H9 (cell line): ENCODE measurements at regions not wholly inside any gene's neighbourhood (a gene's known extent, or its start where the extent isn't known, plus 50 kb on each side); places are given as distances from the start of the nearest gene placed in this dataset.

Source experiments
- DNase-seq: peaks from one replicate; pipeline ENCODE4 v3.0.0-alpha.2; 2017
- H2AFZ ChIP-seq: one replicate; pipeline ENCODE4 v1.6.1; 2013; ENCODE audit warnings: mild to moderate bottlenecking, low read length, control low read depth, moderate library complexity
- H2AK5ac ChIP-seq: 2 replicates; pipeline ENCODE4 v1.6.1; 2013; ENCODE audit warnings: low read length, control low read depth, mixed read lengths; ENCODE audit not compliant: insufficient read length
- H2BK120ac ChIP-seq: one replicate; pipeline ENCODE4 v1.6.1; 2013; ENCODE audit warnings: low read depth, mild to moderate bottlenecking, low read length, control low read depth, inconsistent platforms; ENCODE audit not compliant: poor library complexity, severe bottlenecking
- H2BK12ac ChIP-seq: 2 replicates; pipeline ENCODE4 v1.6.1; 2013; ENCODE audit warnings: low read length, control low read depth, mixed read lengths, low read depth; ENCODE audit not compliant: insufficient read length
- H2BK15ac ChIP-seq: 2 replicates; pipeline ENCODE4 v1.6.1; 2013; ENCODE audit warnings: low read depth, low read length, control low read depth
- H2BK20ac ChIP-seq: one replicate; pipeline ENCODE4 v1.6.1; 2013; ENCODE audit warnings: low read depth, mild to moderate bottlenecking, low read length, control low read depth, inconsistent platforms; ENCODE audit not compliant: poor library complexity, severe bottlenecking
- H2BK5ac ChIP-seq: 2 replicates; pipeline ENCODE4 v1.6.1; 2013; ENCODE audit warnings: low read length, control low read depth, mixed read lengths; ENCODE audit not compliant: insufficient read length
- H3K14ac ChIP-seq: 2 replicates; pipeline ENCODE4 v1.6.1; 2013; ENCODE audit warnings: low read length, control low read depth; ENCODE audit not compliant: insufficient read depth
- H3K18ac ChIP-seq: 2 replicates; pipeline ENCODE4 v1.6.1; 2013; ENCODE audit warnings: low read depth, mild to moderate bottlenecking, mixed read lengths, low read length, control low read depth; ENCODE audit not compliant: insufficient read length
- H3K23ac ChIP-seq: 2 replicates; pipeline ENCODE4 v1.6.1; 2013; ENCODE audit warnings: low read length, control low read depth, mixed read lengths, low read depth; ENCODE audit not compliant: insufficient read length
- H3K23me2 ChIP-seq: 2 replicates; pipeline ENCODE4 v1.6.1; 2013; ENCODE audit warnings: low read depth, mild to moderate bottlenecking, mixed read lengths, low read length, control low read depth; ENCODE audit not compliant: insufficient read length, poor library complexity, severe bottlenecking
- H3K27ac ChIP-seq: 2 replicates; pipeline ENCODE4 v1.5.1; 2013; ENCODE audit warnings: low read length, control low read depth, mixed read lengths, low read depth; ENCODE audit not compliant: insufficient read length
- H3K27me3 ChIP-seq: 2 replicates; pipeline ENCODE4 v1.6.1; 2013; ENCODE audit warnings: low read length, control low read depth, inconsistent platforms; ENCODE audit not compliant: insufficient read depth
- H3K4ac ChIP-seq: 2 replicates; pipeline ENCODE4 v1.6.1; 2013; ENCODE audit warnings: low read depth, mild to moderate bottlenecking, control low read depth, inconsistent platforms, low read length, moderate library complexity
- H3K4me1 ChIP-seq: 2 replicates; pipeline ENCODE4 v1.6.1; 2013; ENCODE audit warnings: low read length, control low read depth, inconsistent platforms; ENCODE audit not compliant: insufficient read depth
- H3K4me2 ChIP-seq: 2 replicates; pipeline ENCODE4 v1.6.1; 2013; ENCODE audit warnings: low read length, control low read depth, mixed read lengths; ENCODE audit not compliant: insufficient read length, insufficient read depth
- H3K56ac ChIP-seq: 2 replicates; pipeline ENCODE4 v1.6.1; 2013; ENCODE audit warnings: low read depth, mild to moderate bottlenecking, mixed read lengths, low read length, control low read depth; ENCODE audit not compliant: insufficient read length
- H3K79me1 ChIP-seq: 2 replicates; pipeline ENCODE4 v1.6.1; 2013; ENCODE audit warnings: low read depth, mild to moderate bottlenecking, moderate library complexity, low read length, control low read depth, inconsistent platforms; ENCODE audit not compliant: insufficient read depth, poor library complexity, severe bottlenecking
- H3K79me2 ChIP-seq: 2 replicates; pipeline ENCODE4 v1.6.1; 2013; ENCODE audit warnings: low read length, control low read depth, inconsistent platforms; ENCODE audit not compliant: insufficient read depth
- H3K9ac ChIP-seq: 2 replicates; pipeline ENCODE4 v1.6.1; 2013; ENCODE audit warnings: low read length, control low read depth, mixed read lengths; ENCODE audit not compliant: insufficient read length; ENCODE audit errors: extremely low read depth
- H3K9me3 ChIP-seq: one replicate; pipeline ENCODE4 v1.6.1; 2013; ENCODE audit warnings: low read depth, low read length, inconsistent platforms; ENCODE audit not compliant: control insufficient read depth
- H3T11ph ChIP-seq: one replicate; pipeline ENCODE4 v1.6.1; 2013; ENCODE audit warnings: mild to moderate bottlenecking, low read length, control low read depth, inconsistent platforms
- H4K20me1 ChIP-seq: one replicate; pipeline ENCODE4 v1.6.1; 2013; ENCODE audit not compliant: control insufficient read depth, insufficient read length, insufficient read depth
- H4K5ac ChIP-seq: 2 replicates; pipeline ENCODE4 v1.6.1; 2013; ENCODE audit warnings: low read depth, mild to moderate bottlenecking, mixed read lengths, low read length, control low read depth; ENCODE audit not compliant: insufficient read length
- H4K8ac ChIP-seq: replicated peaks from 2 replicates; pipeline ENCODE4 v1.6.1; 2013; ENCODE audit warnings: low read length, control low read depth, mixed read lengths, low read depth; ENCODE audit not compliant: insufficient read length
- H4K91ac ChIP-seq: 2 replicates; pipeline ENCODE4 v1.6.1; 2013; ENCODE audit warnings: low read depth, mild to moderate bottlenecking, moderate library complexity, mixed read lengths, low read length, control low read depth; ENCODE audit not compliant: insufficient read length
- H3K27ac Mint-ChIP-seq, 3 experiments: 2 replicates in 2 of 3; 3 replicates in 1 of 3; pipeline ENCODE4 v1.8.0; 2020 to 2021; ENCODE audit warnings: mixed read lengths in 3 of 3, mild to moderate bottlenecking in 1 of 3, moderate library complexity in 1 of 3
- H3K27me3 Mint-ChIP-seq: 2 replicates; pipeline ENCODE4 v1.8.0; 2021; ENCODE audit warnings: low read depth, mild to moderate bottlenecking, moderate library complexity, mixed read lengths
- H3K36me3 Mint-ChIP-seq, 3 experiments: 2 replicates in 2 of 3; 3 replicates in 1 of 3; pipeline ENCODE4 v1.8.0; 2020 to 2021; ENCODE audit warnings: low read depth in 3 of 3, mixed read lengths in 3 of 3; ENCODE audit not compliant: insufficient read depth in 1 of 3
- H3K4me1 Mint-ChIP-seq, 2 experiments: 2 replicates each; pipeline ENCODE4 v1.8.0; 2020; ENCODE audit warnings: mixed read lengths in 2 of 2
- H3K4me3 Mint-ChIP-seq, 2 experiments: 2 replicates in 1 of 2; 3 replicates in 1 of 2; pipeline ENCODE4 v1.8.0; 2020 to 2021; ENCODE audit warnings: mild to moderate bottlenecking in 2 of 2, mixed read lengths in 2 of 2, moderate library complexity in 1 of 2
- H3K9me3 Mint-ChIP-seq, 2 experiments: 2 replicates in 1 of 2; 3 replicates in 1 of 2; pipeline ENCODE4 v1.8.0; 2020; ENCODE audit warnings: mild to moderate bottlenecking in 2 of 2, mixed read lengths in 2 of 2, moderate library complexity in 1 of 2
- CTCF ChIP-seq: fragments of 200-600 bp; sonication (generic); conservative IDR thresholded peaks from 3 replicates; pipeline ENCODE4 v1.8.0; 2021; ENCODE audit warnings: antibody characterized with exemption, mild to moderate bottlenecking
- WGBS: extraction: QIAGEN DNeasy Blood & Tissue Kit; methylation state at CpG from one replicate; pipeline ENCODE4 v1.1.7; 2013; ENCODE audit warnings: missing lambda C conversion rate, low lambda C conversion rate, mixed read lengths; ENCODE audit not compliant: insufficient read length; ENCODE audit errors: extremely low coverage; 5-methylcytosine and 5-hydroxymethylcytosine counted together

DNA sequence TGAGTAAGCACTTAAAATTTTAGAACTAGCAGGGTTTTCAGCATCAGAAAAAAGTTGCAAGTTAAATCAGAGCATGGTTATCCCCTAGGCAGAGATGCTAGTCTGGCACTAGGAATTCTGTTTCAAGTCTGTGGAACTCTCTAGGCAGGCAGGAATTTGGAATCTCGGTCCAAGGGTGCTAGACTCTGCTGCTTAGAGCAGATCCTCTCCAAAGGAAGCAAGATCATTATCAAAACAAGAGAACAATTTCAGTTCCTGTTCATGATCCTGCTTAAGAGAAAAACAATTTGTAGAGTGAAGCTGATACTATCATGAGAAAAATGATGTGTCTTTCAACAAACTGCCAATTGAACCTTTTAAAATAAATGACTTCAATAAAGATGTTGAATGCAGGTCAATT is 420.7 kb downstream of the KIF4B start:
- H4K8ac ChIP-seq: no peak overlapping the region
- no peak for TF ChIP-seq CTCF

More for the DNA sequence above, 420.7 kb downstream of the KIF4B start:
- Histone ChIP-seq H3K56ac (no peak overlapping the region), H3K18ac (no peak overlapping the region), H2BK15ac (no peak overlapping the region), H3K79me2 (no peaks in the 10 kb centered on the region), H3K4me2 (no peak overlapping the region), H3K4me1 (no peaks in the 10 kb centered on the region), H3K14ac (no peak overlapping the region), H3K79me1 (no peaks in the 10 kb centered on the region), H3K23ac (no peak overlapping the region), H3T11ph (no peak overlapping the region), H2BK5ac (no peak overlapping the region), H3K27me3 (no peaks in the 10 kb centered on the region), H3K23me2 (no peaks in the 10 kb centered on the region), H2AFZ (no peak overlapping the region), H2BK20ac (no peak overlapping the region), H3K9ac (no peak overlapping the region), H3K4ac (no peak overlapping the region), H2AK5ac (no peak overlapping the region), H2BK12ac (no peak overlapping the region), H4K91ac (no peak overlapping the region), H4K20me1 (no peaks in the 10 kb centered on the region), H2BK120ac (no peak overlapping the region), H3K9me3 (no peaks in the 10 kb centered on the region), H3K27ac (no peak overlapping the region), H4K5ac (no peak overlapping the region)
- Mint-ChIP-seq H3K4me1 (0 out of 4 replicates have a peak, but pooled peaks cover 0 to 2% of the 10 kb centered on the region in 2 experiments), H3K4me3 (no peak overlapping the region), H3K27me3 (no peaks in the 10 kb centered on the region), H3K27ac (no peak overlapping the region), H3K9me3 (peaks cover 3 to 15% of the 10 kb centered on the region in 2 experiments; a peak in 4 of 5 replicates), H3K36me3 (no peaks in the 10 kb centered on the region; a peak in 1 of 7 replicates)
- DNase-seq: no peak
- no CpG with 5 or more reads among the region's 1 CpG for WGBS
